Left colon (tissue), 2 donors: ENCODE measurements at regions not wholly inside any gene's neighbourhood (a gene's known extent, or its start where the extent isn't known, plus 50 kb on each side); places are given as distances from the start of the nearest gene placed in this dataset.
A peak's percentile ranks its signal among the peaks of the same experiment; 100 is the strongest.

Source experiments
- ATAC-seq: fragments of 200-7000 bp; cut with Tn5 transposase; one replicate; pipeline ENCODE4 v1.9.1; 2020; ENCODE audit warnings: mild to moderate bottlenecking, moderate library complexity
- DNase-seq, 2 donors: peaks; one replicate each; pipeline ENCODE4 v3.0.0-alpha.2; 2020
- intact Hi-C, 2 donors: fragments of 100-400 bp; cut with DNase I in 1 of 2; cut with micrococcal nuclease in 1 of 2; formaldehyde crosslinking; loops; one replicate each; pipeline versions ENCODE4 v1.11.2 to v1.14.0; 2022; cut with DNase I, micrococcal nuclease
- donor health status: DM: no; HTN: no; CAD: no.
- donor health status: DM: yes; HTN: yes; CAD: no.

GRCh38 chr6:74137911-74138310 is 441.9 kb downstream of the CD109 start:
- DNase-seq, result no peak
- no peak for ATAC-seq
- intact Hi-C loops, result no loop called here

GRCh38 chr6:74134327-74134726 is 438.3 kb downstream of the CD109 start:
- ATAC-seq (no peak), DNase-seq (no peak)
- intact Hi-C loops, result no loop called here

- intact Hi-C loops, result no loop called here
- DNase-seq (no peak), ATAC-seq (no peak)
Measured at GRCh38 chr6:74133073-74133472, 437.1 kb downstream of the CD109 start.

- intact Hi-C loops, result no loop called here
- DNase-seq, result no peak
- ATAC-seq, result no peak
Measured at GRCh38 chr6:74130641-74131040, 434.6 kb downstream of the CD109 start.

- intact Hi-C loops, result no loop called here
- no peak for ATAC-seq
- DNase-seq, result no peak
Measured at GRCh38 chr6:74128536-74128935, 432.5 kb downstream of the CD109 start.

- no peak for ATAC-seq
- no peak for DNase-seq
- intact Hi-C loops, result no loop called here
Measured at GRCh38 chr6:74117113-74117512, 421.1 kb downstream of the CD109 start.

- DNase-seq (no peak), ATAC-seq (no peak)
- intact Hi-C loops, result no loop called here
Measured at GRCh38 chr6:74115674-74116073, 419.7 kb downstream of the CD109 start.

- DNase-seq, result no peak
- intact Hi-C loops, result no loop called here
- ATAC-seq, result no peak
Measured at GRCh38 chr6:74114428-74114827, 418.4 kb downstream of the CD109 start.

- DNase-seq (no peak), ATAC-seq (no peak)
- intact Hi-C loops, result no loop called here
Measured at GRCh38 chr6:74113901-74114300, 417.9 kb downstream of the CD109 start.

GRCh38 chr6:74103417-74103816 is 407.4 kb downstream of the CD109 start:
- intact Hi-C loops, result no loop called here
- DNase-seq, result no peak
- ATAC-seq, result no peak

GRCh38 chr6:74100719-74101287 is 404.8 kb downstream of the CD109 start:
- DNase-seq, result no peak
- no peak for ATAC-seq
- intact Hi-C loops, result no loop called here

- intact Hi-C loops, result no loop called here
- no peak for DNase-seq
- no peak for ATAC-seq
Measured at GRCh38 chr6:74096329-74096728, 400.3 kb downstream of the CD109 start.

- intact Hi-C loops, result no loop called here
- DNase-seq (no peak), ATAC-seq (no peak)
Measured at GRCh38 chr6:74093361-74093760, 397.4 kb downstream of the CD109 start.

- ATAC-seq (no peak), DNase-seq (no peak)
- intact Hi-C loops, result no loop called here
Measured at GRCh38 chr6:74091794-74092157, 395.8 kb downstream of the CD109 start.

- intact Hi-C loops, result no loop called here
- DNase-seq (peak in 1 of 2 donors; percentile 29), ATAC-seq (no peak)
Measured at GRCh38 chr6:74091136-74091793, 395.3 kb downstream of the CD109 start.

GRCh38 chr6:74087899-74088298 is 391.9 kb downstream of the CD109 start:
- intact Hi-C loops, result no loop called here
- no peak for DNase-seq
- no peak for ATAC-seq

GRCh38 chr6:74075896-74076295 is 379.9 kb downstream of the CD109 start:
- no peak for ATAC-seq
- intact Hi-C loops, result no loop called here
- DNase-seq, result no peak

- peak in 1 of 2 donors; percentile 35 for DNase-seq
- no peak for ATAC-seq
Measured at GRCh38 chr6:74075323-74075722, 379.3 kb downstream of the CD109 start.

GRCh38 chr6:74074645-74075044 is 378.6 kb downstream of the CD109 start:
- no peak for DNase-seq
- ATAC-seq, result no peak
- intact Hi-C loops, result no loop called here

More at GRCh38 chr6:74075323-74075722, 379.3 kb downstream of the CD109 start:
- intact Hi-C loops, result no loop called here

GRCh38 chr6:74073999-74074398 is 378.0 kb downstream of the CD109 start:
- no peak for ATAC-seq
- intact Hi-C loops, result no loop called here
- DNase-seq, result no peak

- DNase-seq (no peak), ATAC-seq (no peak)
- intact Hi-C loops, result no loop called here
Measured at GRCh38 chr6:74073429-74073828, 377.4 kb downstream of the CD109 start.
